B cell (primary cell): ENCODE measurements at regions not wholly inside any gene's neighbourhood (a gene's known extent, or its start where the extent isn't known, plus 50 kb on each side); places are given as distances from the start of the nearest gene placed in this dataset.

Experiments used
- ATAC-seq: fragments of 200-7000 bp; cut with Tn5 transposase; one replicate; pipeline ENCODE4 v1.10.0; 2021; ENCODE audit warnings: low read depth, mild to moderate bottlenecking, moderate number of reproducible peaks, moderate library complexity
- CTCF ChIA-PET: fragments of 350-600 bp; sonication (Branson Sonifier 250); formaldehyde crosslinking; loops from one replicate; lab custom pipeline; 2021; ENCODE audit warnings: antibody characterized with exemption, inconsistent platforms; lab: Charles Lee
- POLR2A ChIA-PET: fragments of 350-600 bp; sonication (Branson Sonifier 250); formaldehyde crosslinking; loops from one replicate; lab custom pipeline; 2021; ENCODE audit warnings: antibody characterized with exemption; lab: Charles Lee
- DNase-seq: peaks from one replicate; pipeline ENCODE4 v3.0.0; 2013
- H2AFZ ChIP-seq: 2 replicates; pipeline ENCODE4 v1.6.1; 2012; ENCODE audit warnings: mild to moderate bottlenecking, low read depth, low read length; ENCODE audit not compliant: insufficient read depth, poor library complexity, severe bottlenecking
- H3K27ac ChIP-seq, 2 donors: 1 replicate in 1 of 2; 2 replicates in 1 of 2; pipeline ENCODE4 v1.5.1; 2012 to 2013; ENCODE audit warnings: low read length in 2 of 2, mild to moderate bottlenecking in 2 of 2, moderate library complexity in 1 of 2
- H3K27me3 ChIP-seq, 4 experiments: fragments of 200-600 bp in 1 of 4; sonication (generic) in 1 of 4; replicated peaks in 1 of 4; 1 replicate in 2 of 4; 2 replicates in 2 of 4; pipeline versions ENCODE4 v1.6.1 to v1.7.0; 2013 to 2016; ENCODE audit warnings: low read length in 3 of 4, mild to moderate bottlenecking in 2 of 4, mixed read lengths in 1 of 4, moderate library complexity in 1 of 4; ENCODE audit not compliant: insufficient read depth in 4 of 4, control insufficient read depth in 3 of 4; ENCODE audit errors: control extremely low read depth in 1 of 4
- H3K36me3 ChIP-seq, 2 experiments: replicated peaks in 1 of 2; 1 replicate in 1 of 2; 2 replicates in 1 of 2; pipeline versions ENCODE4 v1.6.1 to v1.7.1; 2013; ENCODE audit warnings: low read length in 1 of 2; ENCODE audit not compliant: insufficient read depth in 2 of 2, control insufficient read depth in 1 of 2; ENCODE audit errors: control extremely low read depth in 1 of 2, extremely low read depth in 1 of 2
- H3K4me1 ChIP-seq, 2 donors: fragments of 200-600 bp in 1 of 2; sonication (generic) in 1 of 2; 1 replicate in 1 of 2; 2 replicates in 1 of 2; pipeline versions ENCODE4 v1.5.1 to v1.6.1; 2013 to 2017; ENCODE audit warnings: low read length in 2 of 2; ENCODE audit not compliant: control insufficient read depth in 2 of 2, insufficient read depth in 2 of 2
- H3K4me2 ChIP-seq: replicated peaks from 2 replicates; pipeline ENCODE3; 2012; ENCODE audit warnings: mild to moderate bottlenecking, low read depth, low read length; ENCODE audit not compliant: poor library complexity, severe bottlenecking
- H3K4me3 ChIP-seq, 5 experiments: fragments of 200-600 bp in 1 of 5; sonication (generic) in 1 of 5; 1 replicate in 3 of 5; 2 replicates in 2 of 5; pipeline versions ENCODE4 v1.5.1 to v1.7.0; 2011 to 2016; ENCODE audit warnings: low read length in 4 of 5, mild to moderate bottlenecking in 4 of 5, low read depth in 2 of 5, control low read depth in 1 of 5, moderate library complexity in 1 of 5; ENCODE audit not compliant: insufficient read depth in 1 of 5; ENCODE audit errors: control extremely low read depth in 1 of 5, extremely low read depth in 1 of 5
- H3K79me2 ChIP-seq: fragments of 200-600 bp; sonication (generic); one replicate; pipeline ENCODE4 v1.6.0; 2016; ENCODE audit warnings: low read length; ENCODE audit not compliant: control insufficient read depth, insufficient read depth
- H3K9ac ChIP-seq: fragments of 200-600 bp; sonication (generic); 2 replicates; pipeline ENCODE4 v1.6.1; 2017; ENCODE audit warnings: mild to moderate bottlenecking, low read length, moderate library complexity
- H3K9me3 ChIP-seq, 3 donors: one replicate each; pipeline versions ENCODE4 v1.6.1 to v1.7.1; 2013; ENCODE audit warnings: low read length in 2 of 3; ENCODE audit not compliant: control insufficient read depth in 2 of 3, insufficient read depth in 1 of 3; ENCODE audit errors: control extremely low read depth in 1 of 3
- H4K20me1 ChIP-seq: 2 replicates; pipeline ENCODE4 v1.6.0; 2012; ENCODE audit warnings: mild to moderate bottlenecking, low read length; ENCODE audit not compliant: insufficient read depth, control insufficient read depth, poor library complexity, severe bottlenecking
- H3K27ac Mint-ChIP-seq: one replicate; pipeline ENCODE4 v1.8.0; 2021; ENCODE audit warnings: mixed read lengths
- H3K27me3 Mint-ChIP-seq: one replicate; pipeline ENCODE4 v1.8.0; 2021; ENCODE audit warnings: mixed read lengths
- H3K4me1 Mint-ChIP-seq: one replicate; pipeline ENCODE4 v1.8.0; 2021; ENCODE audit warnings: mixed read lengths
- H3K4me3 Mint-ChIP-seq: one replicate; pipeline ENCODE4 v1.8.0; 2021; ENCODE audit warnings: mixed read lengths
- H3K9me3 Mint-ChIP-seq: one replicate; pipeline ENCODE4 v1.8.0; 2022; ENCODE audit warnings: mixed read lengths; ENCODE audit not compliant: insufficient read depth
- EZH2 ChIP-seq: IDR thresholded peaks from 2 replicates; pipeline ENCODE4 v1.6.1; 2012; ENCODE audit warnings: borderline replicate concordance, low read depth, mild to moderate bottlenecking, moderate library complexity, low read length; ENCODE audit not compliant: insufficient read depth, poor library complexity, severe bottlenecking
- WGBS: methylation state at CpG from one replicate; pipeline ENCODE4 v1.1.5; 2013; ENCODE audit warnings: missing lambda C conversion rate; ENCODE audit not compliant: insufficient coverage; 5-methylcytosine and 5-hydroxymethylcytosine counted together
- intact Hi-C: fragments of 100-400 bp; cut with micrococcal nuclease; formaldehyde crosslinking; loops from one replicate; pipeline ENCODE4 v1.10.0; 2022
- TF ChIP-seq, protein P1 (sequence below): fragments of 200-600 bp; IDR thresholded peaks from one replicate; pipeline ENCODE4 v1.8.0; 2022; ENCODE audit warnings: antibody characterized with exemption, mild to moderate bottlenecking

DNA sequence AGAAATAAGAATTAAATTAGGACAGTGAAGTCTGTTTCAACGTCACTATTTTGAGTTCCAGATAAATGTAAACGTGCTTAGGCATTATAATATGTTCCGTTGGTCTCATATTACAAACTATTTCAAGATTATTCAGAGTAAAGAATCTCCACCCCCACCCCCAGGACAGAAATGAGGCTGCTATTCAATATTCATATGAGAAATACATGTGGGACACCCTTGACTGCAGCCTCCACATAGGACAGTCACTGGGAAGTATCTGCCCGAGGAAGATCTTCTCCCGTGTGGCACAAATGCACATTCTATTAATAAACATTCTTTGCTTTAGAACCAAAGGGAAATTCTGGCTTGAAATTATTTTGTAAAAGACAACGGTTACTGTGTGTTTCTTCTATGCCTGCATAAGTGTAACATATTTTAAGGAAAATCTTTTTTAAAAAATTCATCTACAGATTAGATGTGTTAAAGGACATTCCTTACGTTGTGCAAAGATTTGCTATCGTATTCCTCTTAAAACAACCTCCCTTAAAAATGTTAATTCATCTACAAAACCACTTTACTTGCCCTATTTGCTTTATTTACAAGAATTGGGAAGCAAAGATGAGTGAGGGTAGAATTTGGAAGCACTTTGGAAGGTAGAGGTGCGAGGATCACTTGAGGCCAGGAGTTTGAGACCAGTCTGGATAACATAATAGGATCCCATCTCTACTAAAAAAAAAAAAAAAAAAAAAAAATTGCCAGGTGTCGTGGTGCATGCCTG lies 148.3 kb upstream of the SOX14 start:
- CTCF ChIA-PET = no interaction called here
- no peak overlapping the region for H3K9ac ChIP-seq
- no peaks in the 10 kb centered on the region for H3K9me3 ChIP-seq
- H3K4me1 ChIP-seq = no peaks in the 10 kb centered on the region
- intact Hi-C loops = no loop called here
- DNase-seq = no peak
- no peaks in the 10 kb centered on the region for H3K27me3 ChIP-seq
- Mint-ChIP-seq H3K9me3 (no peaks in the 10 kb centered on the region), H3K4me3 (no peak overlapping the region), H3K27me3 (no peaks in the 10 kb centered on the region), H3K4me1 (no peaks in the 10 kb centered on the region), H3K27ac (no peak overlapping the region)
- no peaks in the 10 kb centered on the region for H3K36me3 ChIP-seq
- POLR2A ChIA-PET = no interaction called here
- TF ChIP-seq EZH2 = no peak
- TF ChIP-seq, protein P1, sequence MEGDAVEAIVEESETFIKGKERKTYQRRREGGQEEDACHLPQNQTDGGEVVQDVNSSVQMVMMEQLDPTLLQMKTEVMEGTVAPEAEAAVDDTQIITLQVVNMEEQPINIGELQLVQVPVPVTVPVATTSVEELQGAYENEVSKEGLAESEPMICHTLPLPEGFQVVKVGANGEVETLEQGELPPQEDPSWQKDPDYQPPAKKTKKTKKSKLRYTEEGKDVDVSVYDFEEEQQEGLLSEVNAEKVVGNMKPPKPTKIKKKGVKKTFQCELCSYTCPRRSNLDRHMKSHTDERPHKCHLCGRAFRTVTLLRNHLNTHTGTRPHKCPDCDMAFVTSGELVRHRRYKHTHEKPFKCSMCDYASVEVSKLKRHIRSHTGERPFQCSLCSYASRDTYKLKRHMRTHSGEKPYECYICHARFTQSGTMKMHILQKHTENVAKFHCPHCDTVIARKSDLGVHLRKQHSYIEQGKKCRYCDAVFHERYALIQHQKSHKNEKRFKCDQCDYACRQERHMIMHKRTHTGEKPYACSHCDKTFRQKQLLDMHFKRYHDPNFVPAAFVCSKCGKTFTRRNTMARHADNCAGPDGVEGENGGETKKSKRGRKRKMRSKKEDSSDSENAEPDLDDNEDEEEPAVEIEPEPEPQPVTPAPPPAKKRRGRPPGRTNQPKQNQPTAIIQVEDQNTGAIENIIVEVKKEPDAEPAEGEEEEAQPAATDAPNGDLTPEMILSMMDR = no peak
- no peak overlapping the region for H3K27ac ChIP-seq
- H3K4me2 ChIP-seq = no peak overlapping the region
- no peak overlapping the region for H2AFZ ChIP-seq
- ATAC-seq = no peak
- whole genome bisulfite sequencing = no CpG with 5 or more reads among the region's 10 CpGs
- no peaks in the 10 kb centered on the region for H3K79me2 ChIP-seq
- H4K20me1 ChIP-seq = no peaks in the 10 kb centered on the region
- no peak overlapping the region for H3K4me3 ChIP-seq

GRCh38 chr3:137641879-137642704 lies 122.0 kb upstream of the SOX14 start:
- Histone ChIP-seq H2AFZ (no peak overlapping the region), H3K9ac (no peak overlapping the region), H3K4me2 (no peak overlapping the region), H3K27ac (no peak overlapping the region), H3K27me3 (no peaks in the 10 kb centered on the region), H3K79me2 (no peaks in the 10 kb centered on the region), H3K9me3 (no peaks in the 10 kb centered on the region), H3K4me1 (no peaks in the 10 kb centered on the region), H4K20me1 (no peaks in the 10 kb centered on the region), H3K4me3 (no peak overlapping the region), H3K36me3 (no peaks in the 10 kb centered on the region)
- 29% methylated on average over 3 of the region's 17 CpGs for WGBS
- intact Hi-C loops = no loop called here
- CTCF ChIA-PET = no interaction called here
- ATAC-seq = no peak
- POLR2A ChIA-PET = no interaction called here
- DNase-seq = no peak
- no peak for TF ChIP-seq EZH2
- TF ChIP-seq, protein P1 = no peak
- no peaks in the 10 kb centered on the region for H3K9me3 Mint-ChIP-seq
- no peaks in the 10 kb centered on the region for H3K4me1 Mint-ChIP-seq
- H3K27ac Mint-ChIP-seq = no peak overlapping the region
- no peaks in the 10 kb centered on the region for H3K27me3 Mint-ChIP-seq
- no peak overlapping the region for H3K4me3 Mint-ChIP-seq
